T-helper 1 cell treated with Interleukin-12 subunit alpha and Interleukin-12 subunit beta and Interleukin-4 antibody, amounts not matched to agents 30 ng/mL and 1 ng/mL, for 36 hours (primary cell): ENCODE measurements at regions not wholly inside any gene's neighbourhood (a gene's known extent, or its start where the extent isn't known, plus 50 kb on each side); places are given as distances from the start of the nearest gene placed in this dataset.
"Not testable (repeated sequence)": the region's sequence is repeated elsewhere in the genome, so short reads cannot be mapped to it uniquely, and the experiment has no call there.

Experiments
- intact Hi-C: fragments of 100-400 bp; cut with micrococcal nuclease; formaldehyde crosslinking; loops from one replicate; pipeline ENCODE4 v1.15.1; 2024

DNA sequence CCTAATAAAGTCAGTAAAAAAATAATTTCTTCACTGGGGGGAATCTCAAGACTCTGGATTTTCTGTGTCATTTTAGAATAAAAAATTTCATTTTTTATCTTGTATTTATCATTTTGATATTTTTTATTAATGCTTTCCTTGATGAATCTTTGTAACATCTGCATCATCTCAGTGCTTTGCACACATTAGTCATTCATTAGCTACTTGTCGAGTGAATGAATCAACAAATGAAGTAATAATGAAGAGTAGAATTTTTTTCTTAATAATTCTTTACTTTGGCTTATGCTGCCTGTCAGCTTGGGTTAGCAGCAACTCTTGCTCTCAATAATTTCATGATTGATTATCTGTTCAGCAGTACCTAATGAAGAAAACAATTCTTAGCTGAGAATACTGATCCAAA is 530.8 kb downstream of the GRXCR1 start:
- intact Hi-C loops: no loop called here

- intact Hi-C loops: no loop called here
Measured at GRCh38 chr4:43425206-43425605, 532.7 kb downstream of the GRXCR1 start.

- intact Hi-C loops: no loop called here
Measured at GRCh38 chr4:43435291-43435690, 542.8 kb downstream of the GRXCR1 start.

- intact Hi-C loops: loop anchor here (10.0 kb wide), 1 partner anchor 798 kb away; the partner anchor contains the start of gene ATP8A1
Measured at GRCh38 chr4:43452948-43453347, 560.4 kb downstream of the GRXCR1 start.

DNA sequence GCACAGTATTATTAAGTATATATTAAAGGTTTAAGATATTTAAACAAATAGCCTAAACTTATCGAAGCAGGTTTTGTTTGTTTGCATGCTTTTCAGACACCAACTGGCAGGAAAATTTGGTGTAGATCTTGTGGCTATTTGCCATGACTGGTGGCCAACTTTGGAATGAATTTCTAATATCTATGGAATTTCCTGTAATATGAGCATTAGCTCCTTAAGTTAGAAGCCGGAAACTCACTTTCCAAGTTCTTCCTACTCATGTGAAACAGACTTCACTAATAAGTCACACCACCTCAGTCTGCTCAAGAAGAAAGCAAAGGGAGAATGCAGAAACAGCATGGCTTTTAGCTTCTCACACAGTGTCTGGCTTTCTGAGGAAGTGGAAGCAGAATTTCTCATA is 563.9 kb downstream of the GRXCR1 start:
- intact Hi-C loops: loop anchor here (10.0 kb wide), 1 partner anchor 802 kb away; the partner anchor contains the start of gene ATP8A1

GRCh38 chr4:43457866-43458265 is 565.4 kb downstream of the GRXCR1 start:
- intact Hi-C loops: loop anchor here (10.0 kb wide), 1 partner anchor 803 kb away; the partner anchor contains the start of gene ATP8A1

DNA sequence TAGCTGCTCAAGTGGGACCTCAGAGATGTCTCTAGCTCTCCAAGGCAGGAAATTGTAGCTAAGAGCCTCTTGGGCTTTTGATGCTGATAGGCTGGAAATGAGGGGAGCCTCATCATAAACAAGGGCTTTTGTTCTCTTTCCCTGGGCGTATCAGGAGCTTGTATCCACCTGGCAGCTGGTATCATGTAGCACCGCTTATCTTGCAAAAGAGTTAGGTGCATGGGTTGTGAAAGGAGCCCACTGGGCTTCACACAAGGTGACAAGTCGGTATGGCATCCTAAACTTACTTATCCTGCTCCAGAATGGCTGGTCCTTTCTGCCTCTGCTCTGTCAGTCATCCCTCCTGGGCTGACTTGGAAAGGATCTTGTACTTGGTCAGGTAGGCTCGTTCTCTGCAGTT is 565.8 kb downstream of the GRXCR1 start:
- intact Hi-C loops: loop anchor here (10.0 kb wide), 1 partner anchor 803 kb away; the partner anchor contains the start of gene ATP8A1

- intact Hi-C loops: no loop called here
Measured at GRCh38 chr4:43471950-43472349, 579.4 kb downstream of the GRXCR1 start.

DNA sequence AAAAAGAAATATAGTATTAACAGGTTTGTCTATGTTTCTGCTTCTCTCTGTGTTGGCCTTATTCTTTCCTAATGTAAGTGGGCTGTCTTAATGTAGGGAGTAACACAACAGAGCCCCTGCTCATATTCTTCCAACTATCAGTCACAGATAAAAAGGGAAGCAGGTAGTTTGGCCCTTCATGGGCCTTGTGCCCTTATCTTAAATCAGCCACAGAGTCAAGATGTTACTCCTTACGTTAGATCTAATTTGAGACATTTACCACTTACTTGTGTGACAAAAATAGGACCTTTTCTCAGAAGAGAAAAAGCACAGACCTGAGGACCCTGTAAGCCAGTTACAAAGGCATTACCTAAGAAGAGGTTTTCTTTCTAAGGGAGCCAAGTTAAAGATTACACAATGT is 589.0 kb downstream of the GRXCR1 start:
- intact Hi-C loops: no loop called here

DNA sequence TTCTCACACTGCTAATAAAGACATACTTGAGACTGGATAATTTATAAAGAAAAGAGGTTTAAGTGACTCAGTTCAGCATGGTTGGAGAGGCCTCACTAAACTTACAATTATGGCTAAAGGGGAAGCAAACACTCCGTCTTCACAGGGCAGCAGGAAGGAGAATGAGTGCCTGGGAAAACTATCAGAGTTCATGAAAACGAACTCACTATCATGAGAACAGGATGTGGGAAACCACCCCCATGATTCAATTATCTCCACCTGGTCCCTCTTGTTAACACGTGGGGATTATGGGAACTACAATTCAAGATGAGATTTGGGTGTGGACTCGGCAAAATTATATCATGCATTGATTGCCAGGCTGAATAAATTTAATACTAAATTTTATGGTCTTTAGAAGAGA is 592.7 kb downstream of the GRXCR1 start:
- intact Hi-C loops: no loop called here

DNA sequence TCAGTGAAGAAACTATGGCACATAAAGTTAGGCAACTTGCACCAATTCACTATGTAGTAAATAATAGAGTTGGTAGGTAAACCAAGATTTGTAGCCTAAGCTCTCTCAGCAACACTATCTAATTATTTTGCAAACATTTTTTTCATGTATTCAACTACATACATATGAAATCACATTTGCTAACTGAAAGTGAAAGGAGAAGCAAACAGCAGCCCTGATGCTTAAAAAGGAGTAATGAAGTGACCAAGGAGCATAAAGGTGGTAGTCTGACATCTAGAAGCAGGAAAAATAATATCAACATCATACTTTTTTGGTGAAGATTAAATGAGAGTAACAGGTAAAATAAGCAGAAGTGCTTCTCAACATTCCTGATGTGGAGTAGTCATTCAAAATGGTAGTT is 603.7 kb downstream of the GRXCR1 start:
- intact Hi-C loops: no loop called here

GRCh38 chr4:43496602-43497001 is 604.1 kb downstream of the GRXCR1 start:
- intact Hi-C loops: no loop called here

DNA sequence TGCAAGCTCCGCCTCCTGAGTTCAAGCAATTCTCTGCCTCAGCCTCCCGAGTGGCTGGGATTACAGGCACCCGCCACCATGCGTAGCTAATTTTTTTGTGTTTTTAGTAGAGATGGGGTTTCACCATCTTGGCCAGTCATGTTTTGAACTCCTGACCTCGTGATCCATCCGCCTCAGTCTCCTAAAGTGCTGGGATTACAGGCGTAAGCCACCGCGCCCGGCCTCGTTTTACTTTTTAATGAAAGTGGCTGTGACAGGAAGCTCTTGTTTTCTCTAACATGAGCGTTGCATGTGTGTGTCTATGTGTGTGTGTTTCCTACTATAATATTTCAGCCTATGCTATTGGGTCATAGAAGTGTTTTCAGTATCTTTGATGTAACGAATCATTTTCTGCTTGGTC is 613.3 kb downstream of the GRXCR1 start:
- intact Hi-C loops: not testable (repeated sequence)

GRCh38 chr4:43512253-43512652 is 619.7 kb downstream of the GRXCR1 start:
- intact Hi-C loops: no loop called here

DNA sequence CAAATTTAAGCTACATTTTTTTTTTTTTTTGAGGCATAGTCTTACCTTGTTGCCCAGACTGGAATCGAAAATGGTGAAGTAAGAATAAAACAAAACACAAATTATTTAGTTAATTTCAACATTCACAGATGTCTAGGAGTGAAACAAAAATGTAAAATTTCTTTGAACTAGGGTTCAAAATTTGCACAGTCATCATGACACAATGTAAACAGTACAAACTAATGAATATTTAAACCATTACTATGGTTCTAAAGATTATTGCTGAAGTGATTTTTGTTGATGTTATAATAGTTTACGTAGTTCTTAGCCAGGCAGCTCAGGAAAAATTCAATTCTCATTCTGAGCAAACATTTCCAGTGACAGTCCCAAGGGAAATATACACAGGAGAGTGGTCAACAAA is 633.1 kb downstream of the GRXCR1 start:
- intact Hi-C loops: no loop called here

- intact Hi-C loops: no loop called here
Measured at GRCh38 chr4:43547561-43547960, 655.0 kb downstream of the GRXCR1 start.

- intact Hi-C loops: no loop called here
Measured at GRCh38 chr4:43550981-43551627, 658.6 kb downstream of the GRXCR1 start.

DNA sequence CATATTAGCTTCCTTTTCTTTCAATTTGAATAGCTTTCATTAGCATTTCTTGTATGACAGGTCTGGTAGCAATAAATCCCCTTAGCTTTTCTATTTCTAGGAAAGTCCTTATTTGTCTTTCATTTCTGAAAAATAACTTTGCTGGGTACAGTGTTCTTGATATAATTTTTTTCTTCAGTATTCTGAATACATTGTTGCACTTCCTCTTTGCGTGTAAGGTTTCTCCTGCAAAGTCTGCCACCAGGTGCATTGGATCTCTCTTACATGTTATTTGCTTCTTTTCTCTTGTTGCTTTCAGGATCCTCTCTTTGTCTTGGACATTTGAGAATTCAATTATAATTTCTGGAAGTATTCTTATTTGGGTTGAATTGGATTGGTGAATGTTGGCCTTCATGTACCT is 663.7 kb downstream of the GRXCR1 start:
- intact Hi-C loops: no loop called here

- intact Hi-C loops: no loop called here
Measured at GRCh38 chr4:43560047-43560446, 667.5 kb downstream of the GRXCR1 start.

DNA sequence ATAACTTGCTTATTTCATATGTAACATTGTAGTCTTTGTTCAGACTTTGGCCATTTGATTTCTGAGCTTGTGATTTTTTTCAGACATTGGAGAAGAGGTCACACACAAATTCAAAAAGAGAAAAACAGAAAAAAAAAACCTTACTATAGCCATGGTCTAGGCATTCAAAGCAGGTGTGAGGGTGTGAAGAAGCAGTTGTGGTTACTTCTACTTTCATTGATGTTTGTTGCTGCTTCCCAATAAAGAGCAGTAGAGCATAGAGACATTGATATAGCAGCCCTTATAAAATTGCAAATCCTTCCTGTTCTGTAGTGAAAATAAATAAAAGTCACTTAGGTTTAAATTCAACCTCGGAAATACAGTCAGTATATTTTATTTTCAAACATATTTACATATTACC is 671.6 kb downstream of the GRXCR1 start:
- intact Hi-C loops: loop anchor here (2.0 kb wide), 1 partner anchor 21 kb away; no protein-coding TSS in a partner anchor

GRCh38 chr4:43564591-43564990 is 672.1 kb downstream of the GRXCR1 start:
- intact Hi-C loops: loop anchor here (2.0 kb wide), 1 partner anchor 20 kb away; no protein-coding TSS in a partner anchor

DNA sequence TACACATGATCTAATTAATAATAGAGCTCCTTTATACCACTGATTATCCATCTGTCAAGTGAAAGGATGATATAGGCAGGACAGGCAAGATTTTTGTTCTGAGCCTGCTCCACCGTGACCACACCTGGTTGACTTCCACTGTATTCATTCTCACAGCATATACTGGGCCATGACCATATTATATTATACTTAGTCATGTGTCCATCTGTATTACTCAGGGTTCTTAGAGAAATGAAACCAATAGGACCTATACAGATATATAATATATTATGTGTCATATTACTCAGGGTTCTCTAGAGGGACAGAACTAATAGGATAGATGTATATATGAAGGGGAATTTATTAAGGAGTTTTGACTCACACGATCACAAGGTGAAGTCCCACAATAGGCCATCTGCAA is 675.1 kb downstream of the GRXCR1 start:
- intact Hi-C loops: no loop called here

DNA sequence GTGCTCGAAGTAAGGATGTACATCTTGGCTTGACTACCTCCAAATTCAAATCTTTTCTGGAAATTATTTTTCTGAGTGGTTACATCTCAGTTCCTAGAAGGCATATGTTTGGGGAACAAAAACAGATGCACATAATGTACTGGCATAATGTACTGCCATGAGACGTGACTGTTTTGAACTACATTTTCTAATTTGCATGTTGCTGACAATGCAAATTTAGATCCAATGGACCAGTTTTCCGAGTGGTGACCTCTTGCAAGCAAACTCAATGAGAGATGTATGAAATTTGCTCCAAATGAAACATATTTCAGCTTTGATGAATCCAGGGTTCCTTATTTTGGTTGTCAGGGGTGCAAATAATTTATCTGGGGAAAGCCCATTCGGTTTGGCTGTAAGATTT is 694.3 kb downstream of the GRXCR1 start:
- intact Hi-C loops: no loop called here
